Osteocyte (in vitro differentiated cells): ENCODE measurements at regions not wholly inside any gene's neighbourhood (a gene's known extent, or its start where the extent isn't known, plus 50 kb on each side); places are given as distances from the start of the nearest gene placed in this dataset.

ENCODE experiments used
- DNase-seq: peaks from one replicate; pipeline ENCODE4 v3.0.0; 2021; ENCODE audit warnings: mixed read lengths; ENCODE audit not compliant: unreplicated experiment; ENCODE audit errors: extremely low spot score
- H3K27ac Mint-ChIP-seq: one replicate; pipeline ENCODE4 v1.8.0; 2021; ENCODE audit warnings: mild to moderate bottlenecking, mixed read lengths; ENCODE audit not compliant: unreplicated experiment
- H3K27me3 Mint-ChIP-seq: one replicate; pipeline ENCODE4 v1.8.0; 2021; ENCODE audit warnings: mixed read lengths; ENCODE audit not compliant: unreplicated experiment
- H3K36me3 Mint-ChIP-seq: one replicate; pipeline ENCODE4 v1.8.0; 2021; ENCODE audit warnings: mixed read lengths; ENCODE audit not compliant: unreplicated experiment
- H3K4me1 Mint-ChIP-seq: one replicate; pipeline ENCODE4 v1.8.0; 2021; ENCODE audit warnings: mixed read lengths; ENCODE audit not compliant: unreplicated experiment
- H3K4me3 Mint-ChIP-seq: one replicate; pipeline ENCODE4 v1.8.0; 2021; ENCODE audit warnings: mild to moderate bottlenecking, moderate library complexity, mixed read lengths; ENCODE audit not compliant: unreplicated experiment
- H3K9me3 Mint-ChIP-seq: one replicate; pipeline ENCODE4 v1.8.0; 2021; ENCODE audit warnings: mixed read lengths; ENCODE audit not compliant: unreplicated experiment
- CTCF ChIP-seq: fragments of 200-600 bp; sonication (generic); IDR thresholded peaks from 2 replicates; pipeline ENCODE4 v1.5.0; 2021; ENCODE audit warnings: antibody characterized with exemption, mild to moderate bottlenecking, moderate library complexity

- Mint-ChIP-seq H3K36me3 (no peaks in the 10 kb centered on the region), H3K9me3 (peaks cover 34% of the 10 kb centered on the region), H3K4me1 (no peaks in the 10 kb centered on the region), H3K27ac (no peak overlapping the region), H3K4me3 (no peak overlapping the region), H3K27me3 (no peaks in the 10 kb centered on the region)
- TF ChIP-seq CTCF, result no peak
- DNase-seq, result no peak
Measured at GRCh38 chr14:97306760-97307246, 509.6 kb downstream of the VRK1 start.

GRCh38 chr14:97311411-97311810 lies 514.2 kb downstream of the VRK1 start:
- Mint-ChIP-seq H3K36me3 (no peaks in the 10 kb centered on the region), H3K27me3 (no peaks in the 10 kb centered on the region), H3K27ac (no peak overlapping the region), H3K4me3 (no peak overlapping the region), H3K9me3 (peaks cover 44% of the 10 kb centered on the region), H3K4me1 (no peaks in the 10 kb centered on the region)
- no peak for DNase-seq
- no peak for TF ChIP-seq CTCF

GRCh38 chr14:97312910-97313309 lies 515.7 kb downstream of the VRK1 start:
- H3K27ac Mint-ChIP-seq, result no peak overlapping the region
- H3K4me1 Mint-ChIP-seq, result no peaks in the 10 kb centered on the region
- peaks cover 50% of the 10 kb centered on the region for H3K9me3 Mint-ChIP-seq
- no peaks in the 10 kb centered on the region for H3K36me3 Mint-ChIP-seq
- no peak for DNase-seq
- H3K4me3 Mint-ChIP-seq, result no peak overlapping the region
- no peaks in the 10 kb centered on the region for H3K27me3 Mint-ChIP-seq
- TF ChIP-seq CTCF, result no peak

- Mint-ChIP-seq H3K36me3 (no peaks in the 10 kb centered on the region), H3K4me1 (no peaks in the 10 kb centered on the region), H3K27me3 (no peaks in the 10 kb centered on the region), H3K27ac (no peak overlapping the region), H3K9me3 (peaks cover 39% of the 10 kb centered on the region), H3K4me3 (no peak overlapping the region)
- no peak for DNase-seq
- no peak for TF ChIP-seq CTCF
Measured at GRCh38 chr14:97315790-97316189, 518.6 kb downstream of the VRK1 start.

- DNase-seq, result no peak
- Mint-ChIP-seq H3K27ac (no peak overlapping the region), H3K36me3 (no peaks in the 10 kb centered on the region), H3K27me3 (no peaks in the 10 kb centered on the region), H3K4me1 (no peaks in the 10 kb centered on the region), H3K4me3 (no peak overlapping the region), H3K9me3 (peaks cover 46% of the 10 kb centered on the region)
- TF ChIP-seq CTCF, result no peak
Measured at GRCh38 chr14:97318380-97318779, 521.2 kb downstream of the VRK1 start.
